ENCODE measurements at regions not wholly inside any gene's neighbourhood (a gene's known extent, or its start where the extent isn't known, plus 50 kb on each side); places are given as distances from the start of the nearest gene placed in this dataset.

GRCh38 chr2:39517102-39517436 is 80.0 kb upstream of the MAP4K3 start:
- TF ChIP-seq CTCF (IDR thresholded peaks at IDR 0.05) (no peak), POLR2A (IDR thresholded peaks at IDR 0.05) (no peak)

Data from uterus (tissue), 2 donors.